ENCODE measurements at regions not wholly inside any gene's neighbourhood (a gene's known extent, or its start where the extent isn't known, plus 50 kb on each side); places are given as distances from the start of the nearest gene placed in this dataset.

- DNase-seq, result no peak
These were observed 648.9 kb upstream of the ALCAM start for GRCh38 chr3:104717828-104718196.

DNA sequence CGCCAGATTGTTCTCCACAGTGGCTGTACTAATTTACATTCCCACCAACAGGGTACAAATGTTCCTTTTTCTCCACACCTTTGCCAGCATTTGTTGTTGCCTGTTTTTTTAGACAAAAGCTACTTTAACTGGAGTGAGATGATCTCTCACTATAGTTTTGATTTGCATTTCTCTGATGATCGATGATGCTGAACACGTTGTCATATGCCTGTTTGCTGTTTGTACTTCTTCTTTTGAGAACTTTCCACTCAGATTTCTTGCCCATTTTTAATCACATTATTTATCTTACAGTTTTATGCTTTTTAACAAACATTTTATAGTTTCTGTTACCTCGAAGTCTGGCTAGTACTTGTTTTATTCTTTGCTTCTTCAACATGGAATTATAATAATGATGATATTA is 643.7 kb upstream of the ALCAM start:
- DNase-seq, result no peak

GRCh38 chr3:104731074-104731473 is 635.6 kb upstream of the ALCAM start:
- DNase-seq, result no peak

DNA sequence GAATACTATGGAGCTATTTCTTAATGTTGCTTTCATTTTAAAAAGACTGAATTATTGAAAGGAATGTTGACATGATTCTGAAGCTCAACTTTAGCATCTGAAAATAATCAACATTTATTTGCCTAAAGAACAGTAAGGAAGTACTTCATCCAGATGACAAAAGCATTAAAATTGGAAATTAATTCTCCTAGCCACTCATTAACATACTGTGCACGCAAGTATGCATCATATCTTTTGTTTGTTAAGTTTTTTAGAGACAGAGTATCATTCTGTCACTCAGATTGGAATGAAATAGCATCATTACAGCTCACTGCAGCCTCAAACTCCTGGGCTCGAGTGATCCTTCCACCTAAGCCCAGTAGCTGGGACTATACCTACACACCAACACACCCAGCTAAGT is 632.1 kb upstream of the ALCAM start:
- DNase-seq, result no peak

DNA sequence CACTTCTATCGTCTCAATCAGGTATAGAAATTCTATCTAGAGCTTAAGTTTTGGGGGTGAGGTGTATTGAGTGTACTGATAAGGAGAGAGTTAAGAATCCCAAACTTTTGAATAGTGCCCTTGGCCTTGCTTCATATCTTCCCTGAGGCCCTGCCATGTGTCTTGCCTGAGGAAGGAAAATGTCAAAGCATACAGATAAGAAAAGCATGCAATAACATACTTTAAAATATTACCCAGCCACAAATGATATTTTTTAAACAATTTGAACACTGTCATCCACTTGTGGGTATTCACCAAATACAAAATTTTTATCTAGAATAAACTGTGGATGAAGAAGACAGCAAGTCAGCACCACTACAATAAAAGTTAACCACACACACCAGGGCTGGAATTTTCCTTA is 631.0 kb upstream of the ALCAM start:
- no peak for DNase-seq

DNA sequence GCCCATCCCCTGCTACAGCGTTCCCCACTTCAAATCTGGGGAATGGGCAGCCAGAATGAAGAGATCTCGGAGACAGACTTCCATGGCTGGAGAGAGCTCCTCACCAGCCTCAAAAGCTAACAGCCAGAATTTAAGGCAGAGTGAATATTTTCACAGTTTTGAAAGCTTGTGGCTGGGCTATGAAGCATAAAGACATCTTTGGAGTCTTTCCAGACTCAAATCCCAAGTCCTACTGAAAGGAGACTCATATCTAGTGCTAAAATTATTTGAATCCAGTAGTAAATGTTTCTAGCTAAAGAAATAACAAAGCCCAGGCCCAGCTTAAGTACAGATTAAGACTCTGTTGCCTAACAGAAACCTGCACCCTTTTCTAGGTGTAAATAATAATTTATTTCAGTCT is 628.4 kb upstream of the ALCAM start:
- no peak for DNase-seq

GRCh38 chr3:104740874-104741379 is 625.8 kb upstream of the ALCAM start:
- no peak for DNase-seq

- no peak for DNase-seq
These were observed 624.7 kb upstream of the ALCAM start for GRCh38 chr3:104742044-104742443.

DNA sequence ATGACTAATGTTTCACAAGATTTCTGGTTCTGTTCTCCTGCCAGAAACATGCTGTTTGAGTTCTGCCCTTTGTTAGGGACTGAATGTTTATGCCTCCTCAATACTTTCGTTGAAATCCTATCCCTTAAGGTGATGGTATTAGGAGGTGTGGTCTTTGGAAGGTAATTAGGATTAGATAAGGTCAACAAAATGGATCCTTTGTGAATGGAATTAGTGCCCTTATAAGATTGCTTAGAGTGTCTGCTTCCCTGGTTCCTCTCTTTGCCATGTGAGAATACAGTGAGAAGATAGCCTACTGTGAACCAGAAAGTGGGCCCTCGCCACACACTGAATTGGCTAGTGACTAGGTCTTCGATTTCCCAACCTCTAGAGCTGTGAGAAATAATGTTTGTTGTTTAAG is 621.4 kb upstream of the ALCAM start:
- no peak for DNase-seq

- no peak for DNase-seq
These were observed 620.7 kb upstream of the ALCAM start for GRCh38 chr3:104746056-104746455.

DNA sequence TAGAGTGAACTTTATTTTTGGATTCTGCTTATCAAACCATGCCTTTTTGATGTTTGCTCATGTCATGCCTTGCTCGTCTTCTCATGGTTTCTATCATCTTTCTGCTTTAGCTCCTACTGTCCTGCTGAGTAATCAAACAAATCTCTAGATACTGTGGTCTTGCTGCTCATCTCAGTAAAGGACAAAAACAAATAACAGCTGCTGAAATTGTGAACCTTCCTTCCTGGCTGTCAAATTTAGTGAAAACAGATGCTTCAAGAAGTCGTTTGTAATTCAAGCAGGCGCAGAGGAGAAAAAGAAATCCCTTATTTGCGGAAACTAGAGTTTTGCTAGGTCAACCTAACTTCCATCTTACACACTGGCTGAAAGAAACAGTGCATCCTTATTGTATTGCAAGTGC is 616.1 kb upstream of the ALCAM start:
- DNase-seq, result no peak

DNA sequence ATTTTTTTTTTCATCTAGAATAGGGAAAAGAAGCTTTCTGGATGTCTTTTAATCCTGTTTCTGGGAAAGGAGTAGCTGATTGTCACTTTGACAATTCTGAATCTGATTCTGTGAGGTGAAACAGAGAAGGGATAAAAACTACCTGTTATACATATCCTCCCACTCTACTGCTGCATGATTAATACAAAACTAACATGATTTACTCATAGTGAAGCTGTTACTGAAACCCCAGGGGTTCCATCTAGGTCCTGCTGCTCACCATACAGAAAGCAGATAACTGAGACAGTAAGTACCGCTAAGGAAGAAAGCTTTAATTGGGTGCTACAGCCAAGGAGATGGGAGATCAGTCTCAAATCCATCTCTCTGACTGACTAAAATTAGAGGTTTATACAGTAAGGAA is 610.9 kb upstream of the ALCAM start:
- no peak for DNase-seq

GRCh38 chr3:104763007-104763406 is 603.7 kb upstream of the ALCAM start:
- peak in 28 of 51 donors; percentile 1 to 66 (median 28) for DNase-seq

DNA sequence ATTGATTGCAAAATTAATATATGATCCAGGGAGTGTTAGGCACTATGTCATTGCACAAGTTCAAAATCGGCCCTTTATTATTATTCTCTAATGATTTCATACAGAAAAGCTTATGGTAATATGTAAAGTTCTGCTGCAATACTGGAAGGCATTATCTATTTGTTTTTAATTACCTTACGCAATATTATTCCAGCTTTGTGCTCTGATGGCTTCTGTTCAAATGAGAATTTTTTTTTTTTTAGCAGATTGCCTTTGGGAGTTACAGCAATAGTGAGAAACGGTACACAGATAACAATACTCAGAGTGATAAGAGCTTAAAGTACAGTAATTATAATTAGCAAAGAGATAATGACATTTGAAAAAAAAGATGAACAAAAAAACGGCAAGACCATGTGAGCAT is 602.2 kb upstream of the ALCAM start:
- no peak for DNase-seq

- DNase-seq, result no peak
These were observed 597.8 kb upstream of the ALCAM start for GRCh38 chr3:104768886-104769285.

GRCh38 chr3:104779324-104779723 is 587.4 kb upstream of the ALCAM start:
- no peak for DNase-seq

DNA sequence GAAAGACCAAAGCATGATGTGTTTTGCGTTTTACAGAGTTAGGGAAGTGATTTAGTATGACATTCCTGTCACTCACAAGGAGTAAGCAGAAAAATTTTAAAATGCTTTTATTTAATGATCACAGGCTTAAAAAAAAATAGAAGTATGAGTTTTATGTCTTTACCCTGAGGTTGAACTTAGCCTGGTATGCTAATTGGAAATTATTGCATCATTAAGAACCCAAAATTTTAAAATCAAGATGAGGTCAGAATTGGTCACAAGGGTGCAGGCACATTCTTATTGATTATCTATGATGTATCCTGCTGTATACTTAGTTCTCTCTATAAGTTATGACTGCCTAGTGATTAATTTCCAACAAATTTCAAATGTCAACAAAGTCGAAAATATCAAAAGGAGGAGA is 585.6 kb upstream of the ALCAM start:
- DNase-seq, result no peak

DNA sequence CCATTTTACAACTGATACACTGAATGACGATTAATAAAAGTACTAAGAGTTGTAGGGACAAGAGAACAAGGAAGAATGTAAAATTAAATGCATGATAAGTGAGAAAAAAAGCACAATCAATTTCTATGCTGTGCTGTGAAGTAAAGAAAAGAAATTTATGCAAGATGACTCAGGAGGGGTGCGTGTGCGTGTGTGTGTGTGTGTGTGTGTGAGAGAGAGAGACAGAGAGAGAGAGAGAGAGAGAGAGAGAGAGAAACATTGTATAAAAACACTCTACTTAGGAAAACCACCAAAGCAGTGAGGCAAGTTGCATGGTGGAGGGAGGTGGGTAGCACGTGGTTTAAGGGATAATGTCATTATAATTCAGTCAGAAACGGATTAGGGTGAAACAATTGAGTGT is 580.8 kb upstream of the ALCAM start:
- no peak for DNase-seq

GRCh38 chr3:104787306-104787705 is 579.4 kb upstream of the ALCAM start:
- DNase-seq, result no peak

DNA sequence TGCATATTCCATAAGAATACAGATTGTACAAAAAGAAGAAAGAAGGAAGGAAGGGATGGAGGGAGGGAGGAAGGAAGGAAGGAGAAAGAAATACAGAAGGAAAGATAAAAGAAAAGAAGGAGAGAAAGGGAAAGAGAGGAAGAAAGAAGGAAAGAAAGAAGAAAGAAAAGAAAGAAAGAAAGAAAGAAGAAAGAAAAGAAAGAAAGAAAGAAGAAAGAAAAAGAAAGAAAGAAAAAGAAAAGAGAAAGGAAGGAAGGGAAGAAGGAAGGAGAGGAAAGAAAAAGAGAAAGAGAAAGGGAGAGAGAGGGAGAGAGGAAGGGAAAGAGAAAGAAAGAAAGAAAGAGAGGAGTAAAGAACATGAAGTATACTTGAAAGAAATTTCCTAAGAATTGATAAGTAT is 577.9 kb upstream of the ALCAM start:
- DNase-seq, result no peak

DNA sequence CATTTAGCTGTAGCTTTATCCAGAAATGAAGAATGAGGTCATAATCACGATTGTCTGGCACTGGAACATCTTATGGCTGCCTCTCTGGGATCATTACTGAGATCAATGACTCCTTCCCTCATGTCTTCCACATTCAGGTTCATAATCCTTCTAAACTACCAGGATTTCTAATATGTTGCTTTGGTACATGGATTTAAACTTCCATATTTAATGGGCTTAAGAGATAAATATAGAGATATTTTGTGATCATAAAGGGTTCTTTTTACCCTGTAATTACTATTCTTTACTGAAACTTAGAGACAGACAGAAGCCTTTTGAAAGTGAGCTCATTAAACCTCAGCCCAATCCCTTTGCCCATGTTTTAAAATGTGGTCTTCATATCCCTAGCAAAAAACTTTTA is 575.4 kb upstream of the ALCAM start:
- DNase-seq, result no peak

GRCh38 chr3:104796556-104796955 is 570.2 kb upstream of the ALCAM start:
- DNase-seq, result no peak

- DNase-seq, result no peak
These were observed 561.7 kb upstream of the ALCAM start for GRCh38 chr3:104805042-104805441.

- no peak for DNase-seq
These were observed 561.2 kb upstream of the ALCAM start for GRCh38 chr3:104805508-104805907.

GRCh38 chr3:104810896-104811295 is 555.8 kb upstream of the ALCAM start:
- no peak for DNase-seq
